Cardiac muscle cell (in vitro differentiated cells and primary cell): ENCODE measurements at regions not wholly inside any gene's neighbourhood (a gene's known extent, or its start where the extent isn't known, plus 50 kb on each side); places are given as distances from the start of the nearest gene placed in this dataset.

Experiments used
- DNase-seq, 2 donors: peaks; one replicate each; pipeline versions ENCODE4 v3.0.0 to v3.0.0-alpha.2; 2010 to 2017; ENCODE audit warnings: low read depth in 1 of 2, low spot score in 1 of 2
- H3K27ac ChIP-seq: fragments of 200-600 bp; sonication (generic); 2 replicates; pipeline ENCODE4 v1.5.1; 2016
- H3K27me3 ChIP-seq: fragments of 200-600 bp; sonication (generic); 2 replicates; pipeline ENCODE4 v1.6.0; 2016; ENCODE audit warnings: control low read depth
- H3K36me3 ChIP-seq: fragments of 200-600 bp; sonication (generic); 2 replicates; pipeline ENCODE4 v1.5.1; 2016; ENCODE audit warnings: control low read depth
- H3K4me1 ChIP-seq: fragments of 200-600 bp; sonication (generic); 2 replicates; pipeline ENCODE4 v1.8.1; 2017; ENCODE audit warnings: low read depth, mild to moderate bottlenecking, mixed run types
- H3K4me3 ChIP-seq: fragments of 200-600 bp; sonication (generic); 2 replicates; pipeline ENCODE4 v1.5.1; 2016; ENCODE audit warnings: mild to moderate bottlenecking
- H3K9me3 ChIP-seq: fragments of 200-600 bp; sonication (generic); 2 replicates; pipeline ENCODE4 v1.5.1; 2017; ENCODE audit warnings: low read depth, mild to moderate bottlenecking, control low read depth
- TF ChIP-seq, protein P1 (sequence below): IDR thresholded peaks from 2 replicates; pipeline ENCODE4 v1.5.1; 2012; ENCODE audit warnings: low read depth, mild to moderate bottlenecking, low read length

DNA sequence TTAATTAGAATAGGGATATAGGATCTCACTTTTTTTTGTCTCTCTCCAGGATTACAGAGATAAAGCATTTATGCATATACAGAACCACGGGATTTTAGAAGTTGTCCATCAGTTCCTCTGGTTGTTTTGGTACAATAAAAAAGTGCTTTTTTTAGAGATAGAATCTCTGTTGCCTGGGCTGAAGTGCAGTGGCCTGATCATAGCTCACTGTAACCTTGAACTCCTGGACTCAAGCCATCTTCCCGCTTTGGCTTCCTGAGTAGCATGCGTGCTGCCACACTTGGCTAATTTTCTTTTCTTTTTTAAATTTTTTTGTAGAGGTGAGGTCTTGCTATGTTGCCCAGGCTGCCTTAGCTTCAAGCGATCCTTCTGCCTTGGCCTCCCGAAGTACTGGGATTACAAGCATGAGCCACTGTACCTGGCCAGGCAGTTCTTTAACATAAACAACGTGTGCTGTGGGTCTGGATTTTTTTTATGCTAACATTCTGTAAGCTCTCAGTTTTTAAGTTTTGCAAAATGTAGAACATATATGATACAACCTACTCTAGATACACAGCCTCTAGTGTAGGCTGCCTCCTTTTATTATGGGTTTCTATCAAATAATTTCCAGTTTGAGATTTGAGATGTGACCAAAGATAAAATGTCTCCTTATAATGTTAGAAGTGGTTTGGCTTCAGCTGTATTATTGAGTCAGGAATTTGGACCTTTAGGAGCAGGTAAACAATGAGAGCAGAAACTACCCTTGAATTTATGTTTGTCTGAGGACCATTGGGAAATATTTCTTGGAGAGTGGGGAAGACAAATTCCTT lies 57.4 kb upstream of the ULK4 start:
- no peak for DNase-seq
- H3K4me3 ChIP-seq = no peak overlapping the region
- H3K27me3 ChIP-seq = no peaks in the 10 kb centered on the region
- TF ChIP-seq, protein P1, sequence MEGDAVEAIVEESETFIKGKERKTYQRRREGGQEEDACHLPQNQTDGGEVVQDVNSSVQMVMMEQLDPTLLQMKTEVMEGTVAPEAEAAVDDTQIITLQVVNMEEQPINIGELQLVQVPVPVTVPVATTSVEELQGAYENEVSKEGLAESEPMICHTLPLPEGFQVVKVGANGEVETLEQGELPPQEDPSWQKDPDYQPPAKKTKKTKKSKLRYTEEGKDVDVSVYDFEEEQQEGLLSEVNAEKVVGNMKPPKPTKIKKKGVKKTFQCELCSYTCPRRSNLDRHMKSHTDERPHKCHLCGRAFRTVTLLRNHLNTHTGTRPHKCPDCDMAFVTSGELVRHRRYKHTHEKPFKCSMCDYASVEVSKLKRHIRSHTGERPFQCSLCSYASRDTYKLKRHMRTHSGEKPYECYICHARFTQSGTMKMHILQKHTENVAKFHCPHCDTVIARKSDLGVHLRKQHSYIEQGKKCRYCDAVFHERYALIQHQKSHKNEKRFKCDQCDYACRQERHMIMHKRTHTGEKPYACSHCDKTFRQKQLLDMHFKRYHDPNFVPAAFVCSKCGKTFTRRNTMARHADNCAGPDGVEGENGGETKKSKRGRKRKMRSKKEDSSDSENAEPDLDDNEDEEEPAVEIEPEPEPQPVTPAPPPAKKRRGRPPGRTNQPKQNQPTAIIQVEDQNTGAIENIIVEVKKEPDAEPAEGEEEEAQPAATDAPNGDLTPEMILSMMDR = no peak
- no peaks in the 10 kb centered on the region for H3K4me1 ChIP-seq
- no peaks in the 10 kb centered on the region for H3K9me3 ChIP-seq
- H3K27ac ChIP-seq = no peak overlapping the region
- no peaks in the 10 kb centered on the region for H3K36me3 ChIP-seq

DNA sequence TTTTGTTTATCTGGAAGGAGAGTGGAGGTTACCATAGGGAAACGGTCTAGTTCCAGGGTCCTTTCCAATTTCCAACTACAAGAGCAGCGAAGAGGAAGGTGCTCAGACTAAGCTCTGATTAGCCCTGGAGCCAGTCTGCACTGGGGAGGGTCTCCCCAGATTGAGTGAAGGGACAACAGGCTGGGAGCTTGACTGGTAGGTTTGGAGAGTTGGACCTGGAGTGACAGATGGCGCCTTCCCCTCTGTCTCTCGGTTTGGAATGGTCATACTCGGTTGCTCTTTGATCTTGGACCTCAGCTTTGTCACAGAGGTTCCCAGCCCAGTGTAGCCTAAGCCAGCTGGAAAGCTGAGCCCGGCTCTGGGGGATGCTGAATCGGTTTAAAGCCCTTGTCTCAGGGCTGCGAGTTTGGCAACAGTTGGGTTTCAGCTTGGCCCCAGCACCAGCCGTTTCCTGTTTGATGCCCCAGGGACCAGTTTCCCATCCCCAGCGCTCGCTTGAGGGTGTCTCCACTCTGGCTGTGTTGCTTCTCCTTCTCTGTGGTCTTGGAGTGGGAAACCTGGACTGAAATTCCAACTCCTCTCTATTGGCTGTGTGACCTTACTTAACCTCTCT lies 53.1 kb upstream of the ULK4 start:
- peak in 1 of 2 donors; percentile 60 for DNase-seq
- H3K4me1 ChIP-seq = no peaks in the 10 kb centered on the region
- H3K36me3 ChIP-seq = no peaks in the 10 kb centered on the region
- no peak overlapping the region for H3K27ac ChIP-seq
- TF ChIP-seq, protein P1 = no peak
- H3K9me3 ChIP-seq = no peaks in the 10 kb centered on the region
- no peaks in the 10 kb centered on the region for H3K27me3 ChIP-seq
- H3K4me3 ChIP-seq = peak overlapping the region; percentile 81

DNA sequence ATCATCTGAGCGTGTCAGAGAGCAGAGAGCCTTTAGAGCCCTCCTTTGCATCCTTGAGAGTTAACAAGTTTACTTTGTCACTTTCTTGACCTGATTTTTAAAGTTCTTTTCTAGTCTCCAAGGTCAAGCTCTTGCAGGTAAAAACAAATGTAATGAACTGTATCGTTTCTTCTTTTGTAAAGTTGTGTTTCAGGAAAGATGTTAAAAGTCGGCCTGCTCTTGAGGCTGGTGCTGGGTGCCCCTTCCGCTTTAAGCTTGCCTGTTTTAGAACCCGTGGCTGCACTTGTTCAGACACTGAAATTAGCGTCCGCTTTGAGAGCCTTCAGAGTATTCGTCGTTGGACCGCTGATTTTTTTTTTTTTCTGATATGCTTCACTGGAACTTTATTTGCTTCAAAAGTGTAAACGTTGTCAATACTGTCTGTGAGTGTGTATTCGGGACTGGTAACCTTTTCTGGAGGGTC lies 52.6 kb upstream of the ULK4 start:
- Histone ChIP-seq H3K27me3 (no peaks in the 10 kb centered on the region), H3K4me3 (peak overlapping the region; percentile 81), H3K9me3 (no peaks in the 10 kb centered on the region), H3K4me1 (no peaks in the 10 kb centered on the region), H3K36me3 (no peaks in the 10 kb centered on the region), H3K27ac (no peak overlapping the region)
- no peak for DNase-seq
- TF ChIP-seq, protein P1 = no peak

DNA sequence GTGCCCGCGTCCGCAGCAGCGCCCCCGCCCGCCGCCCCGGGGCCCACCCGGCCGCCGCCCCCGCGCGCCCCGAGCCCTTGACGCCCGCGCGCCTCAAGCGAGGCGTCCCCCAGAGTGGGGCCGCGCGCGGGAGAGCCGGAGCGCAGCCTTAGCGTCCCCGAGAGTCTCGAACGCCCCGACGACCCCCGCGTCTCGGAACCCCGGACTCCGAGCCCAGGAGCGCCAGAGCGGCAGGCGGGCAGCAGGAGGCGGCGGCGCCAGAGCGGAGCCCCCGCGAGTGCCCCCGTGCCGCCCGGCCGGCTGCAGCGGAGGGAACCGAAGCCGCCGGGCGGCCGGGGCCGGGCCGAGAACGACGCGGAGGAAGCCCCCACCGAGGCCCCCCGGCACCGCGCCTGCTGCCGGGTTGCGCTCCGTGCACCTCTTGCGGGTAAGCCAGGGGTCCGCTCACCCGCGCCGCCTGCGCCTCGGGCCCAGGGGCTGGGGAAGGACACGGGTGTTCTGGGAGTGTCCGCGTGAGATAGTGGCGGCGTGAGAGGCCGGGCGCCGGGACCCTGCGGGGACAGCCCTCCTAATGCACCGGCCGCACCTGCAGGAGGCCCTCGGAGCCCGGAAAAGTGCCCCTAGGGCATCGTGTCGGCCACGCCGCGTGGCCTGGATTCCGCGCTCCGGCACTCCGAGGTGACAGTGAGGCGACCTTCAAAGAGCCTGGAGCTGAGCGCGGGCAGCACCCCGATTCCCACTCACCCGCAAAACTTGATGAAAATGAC lies 52.0 kb upstream of the ULK4 start:
- DNase-seq = peak in 1 of 2 donors; percentile 51
- Histone ChIP-seq H3K27me3 (no peaks in the 10 kb centered on the region), H3K9me3 (no peaks in the 10 kb centered on the region), H3K4me3 (peak overlapping the region; percentile 81), H3K27ac (no peak overlapping the region), H3K36me3 (no peaks in the 10 kb centered on the region), H3K4me1 (no peaks in the 10 kb centered on the region)
- TF ChIP-seq, protein P1 = no peak

DNA sequence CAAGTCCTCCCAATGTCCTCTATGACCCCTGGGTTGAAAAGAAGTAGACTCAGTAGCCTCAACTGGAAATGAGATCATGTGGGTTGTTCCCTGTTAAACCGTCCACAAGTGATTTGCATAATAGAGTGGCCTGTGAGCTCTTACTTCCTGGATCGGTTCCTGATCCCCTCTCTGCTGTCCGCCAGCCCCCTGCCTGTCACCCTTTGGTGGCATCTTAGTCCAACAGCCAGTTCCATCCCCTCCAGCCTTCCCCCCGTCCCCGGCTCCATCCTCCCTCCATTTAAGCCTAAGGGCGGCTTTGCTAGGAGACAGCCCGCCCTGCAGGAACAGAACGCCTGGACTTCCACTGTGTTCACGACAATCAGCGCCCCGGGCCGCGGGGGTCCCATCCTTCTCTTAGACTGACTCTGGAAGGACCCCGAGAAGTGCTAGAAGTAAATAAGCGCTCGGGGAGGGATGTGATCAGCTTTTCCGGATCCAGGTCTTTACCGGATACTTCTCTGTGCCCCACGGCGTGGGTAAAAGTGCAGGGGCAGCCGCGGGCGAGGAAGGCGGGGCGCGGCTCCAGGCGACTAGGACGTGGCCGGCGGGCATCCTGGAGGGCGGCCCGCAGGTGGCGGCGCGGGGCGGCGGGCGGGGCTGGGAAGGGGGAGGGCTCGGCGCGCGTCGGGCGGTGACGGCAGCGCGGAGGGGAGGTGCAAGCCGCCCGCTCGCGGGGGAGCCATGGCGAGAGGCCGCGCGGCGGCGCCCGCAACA lies 51.2 kb upstream of the ULK4 start:
- DNase-seq = peak; percentile 70 to 75

More for the DNA sequence above, 51.2 kb upstream of the ULK4 start:
- H3K9me3 ChIP-seq = no peaks in the 10 kb centered on the region
- no peaks in the 10 kb centered on the region for H3K36me3 ChIP-seq
- H3K27ac ChIP-seq = no peak overlapping the region
- TF ChIP-seq, protein P1 = no peak
- H3K4me3 ChIP-seq = peak overlapping the region; percentile 81
- no peaks in the 10 kb centered on the region for H3K27me3 ChIP-seq
- H3K4me1 ChIP-seq = no peaks in the 10 kb centered on the region
